PC-9 (cell line): ENCODE measurements at regions not wholly inside any gene's neighbourhood (a gene's known extent, or its start where the extent isn't known, plus 50 kb on each side); places are given as distances from the start of the nearest gene placed in this dataset.
A peak's percentile ranks its signal among the peaks of the same experiment; 100 is the strongest.

Source experiments
- BruUV-seq: library from RNA; stranded (reverse); fragments of 400-500 nt; replicated peaks from 2 replicates; lab custom pipeline; 2021; lab: Mats Ljungman, UMichigan
- CTCF ChIA-PET: fragments of 300-600 bp; sonication (Branson Sonifier 250); formaldehyde crosslinking; loops from one replicate; lab custom pipeline; 2022; ENCODE audit warnings: antibody characterized with exemption; lab: Charles Lee
- POLR2A ChIA-PET: fragments of 300-600 bp; sonication (Branson Sonifier 250); formaldehyde crosslinking; loops from one replicate; lab custom pipeline; 2022; ENCODE audit warnings: antibody characterized with exemption; ENCODE audit not compliant: unreplicated experiment; lab: Charles Lee
- DNase-seq, 2 experiments: peaks; one replicate each; pipeline versions ENCODE4 v3.0.0 to v3.0.0-alpha.2; 2015 to 2022; ENCODE audit warnings: mixed read lengths in 1 of 2
- H2AFZ ChIP-seq: fragments of 200-600 bp; sonication (generic); 2 replicates; pipeline ENCODE4 v1.8.1; 2017; ENCODE audit warnings: antibody characterized with exemption
- H3F3A ChIP-seq: fragments of 200-600 bp; sonication (generic); 2 replicates; pipeline ENCODE4 v1.8.1; 2017; ENCODE audit warnings: antibody characterized with exemption, mild to moderate bottlenecking, low read depth; ENCODE audit not compliant: insufficient read depth
- H3K27ac ChIP-seq: fragments of 200-600 bp; sonication (generic); 2 replicates; pipeline ENCODE4 v1.6.1; 2016; ENCODE audit warnings: mixed run types
- H3K27me3 ChIP-seq: fragments of 200-600 bp; sonication (generic); 2 replicates; pipeline ENCODE4 v1.6.1; 2016; ENCODE audit warnings: low read depth, mixed run types; ENCODE audit not compliant: insufficient read depth
- H3K36me3 ChIP-seq: fragments of 200-600 bp; sonication (generic); 2 replicates; pipeline ENCODE4 v1.6.1; 2016; ENCODE audit warnings: low read depth, mixed run types
- H3K4me1 ChIP-seq: fragments of 200-600 bp; sonication (generic); replicated peaks from 2 replicates; pipeline ENCODE4 v1.6.1; 2016; ENCODE audit warnings: mixed run types; ENCODE audit not compliant: insufficient read depth
- H3K4me2 ChIP-seq: fragments of 200-600 bp; sonication (generic); 2 replicates; pipeline ENCODE4 v1.6.1; 2017; ENCODE audit warnings: mixed run types
- H3K4me3 ChIP-seq: fragments of 200-600 bp; sonication (generic); 2 replicates; pipeline ENCODE4 v1.6.1; 2016; ENCODE audit warnings: mixed run types
- H3K79me2 ChIP-seq: fragments of 200-600 bp; sonication (generic); 2 replicates; pipeline ENCODE4 v1.6.1; 2017; ENCODE audit warnings: low read depth, mixed run types
- H3K9me2 ChIP-seq: fragments of 200-600 bp; sonication (generic); 2 replicates; pipeline ENCODE4 v1.8.1; 2017; ENCODE audit warnings: mild to moderate bottlenecking; ENCODE audit not compliant: insufficient read depth
- H3K9me3 ChIP-seq: fragments of 200-600 bp; sonication (generic); 2 replicates; pipeline ENCODE4 v1.8.1; 2016; ENCODE audit warnings: low read depth; ENCODE audit not compliant: insufficient read depth
- H4K20me1 ChIP-seq: fragments of 200-600 bp; sonication (generic); 2 replicates; pipeline ENCODE4 v1.8.1; 2017; ENCODE audit not compliant: insufficient read depth
- EZH2 ChIP-seq: fragments of 200-600 bp; sonication (generic); IDR thresholded peaks from 2 replicates; pipeline ENCODE4 v1.8.0; 2017; ENCODE audit warnings: antibody characterized with exemption, low read depth
- intact Hi-C: fragments of 100-400 bp; cut with micrococcal nuclease; formaldehyde crosslinking; loops from one replicate; pipeline ENCODE4 v1.10.0; 2022; ENCODE audit not compliant: unreplicated experiment
- TF ChIP-seq, protein P1 (sequence below): fragments of 200-600 bp; sonication (generic); conservative IDR thresholded peaks from 2 replicates; pipeline ENCODE4 v1.6.1; 2017; ENCODE audit warnings: mixed run types, antibody characterized with exemption, mild to moderate bottlenecking, moderate library complexity

DNA sequence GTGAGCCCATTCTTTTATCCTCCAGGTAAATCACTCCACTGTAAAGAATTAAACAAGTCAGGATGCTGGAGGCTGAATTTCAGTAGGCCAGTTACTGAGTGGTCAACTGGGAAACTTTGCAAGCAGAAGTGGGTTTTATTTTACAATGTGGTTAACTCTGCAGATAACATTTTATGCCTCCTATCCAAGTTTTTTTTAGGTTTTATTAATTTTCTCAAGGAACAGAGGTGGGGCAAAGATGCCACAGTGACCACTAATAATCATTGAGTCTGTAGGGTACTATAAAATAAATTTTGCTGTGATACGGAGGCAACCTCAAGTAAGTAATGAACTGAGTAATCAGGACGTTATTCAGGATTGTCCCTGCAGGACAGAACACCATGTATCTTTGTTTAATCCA is 599.9 kb downstream of the METTL15 start:
- POLR2A ChIA-PET: no interaction called here
- DNase-seq: no peak
- no peak for TF ChIP-seq EZH2
- TF ChIP-seq, protein P1, sequence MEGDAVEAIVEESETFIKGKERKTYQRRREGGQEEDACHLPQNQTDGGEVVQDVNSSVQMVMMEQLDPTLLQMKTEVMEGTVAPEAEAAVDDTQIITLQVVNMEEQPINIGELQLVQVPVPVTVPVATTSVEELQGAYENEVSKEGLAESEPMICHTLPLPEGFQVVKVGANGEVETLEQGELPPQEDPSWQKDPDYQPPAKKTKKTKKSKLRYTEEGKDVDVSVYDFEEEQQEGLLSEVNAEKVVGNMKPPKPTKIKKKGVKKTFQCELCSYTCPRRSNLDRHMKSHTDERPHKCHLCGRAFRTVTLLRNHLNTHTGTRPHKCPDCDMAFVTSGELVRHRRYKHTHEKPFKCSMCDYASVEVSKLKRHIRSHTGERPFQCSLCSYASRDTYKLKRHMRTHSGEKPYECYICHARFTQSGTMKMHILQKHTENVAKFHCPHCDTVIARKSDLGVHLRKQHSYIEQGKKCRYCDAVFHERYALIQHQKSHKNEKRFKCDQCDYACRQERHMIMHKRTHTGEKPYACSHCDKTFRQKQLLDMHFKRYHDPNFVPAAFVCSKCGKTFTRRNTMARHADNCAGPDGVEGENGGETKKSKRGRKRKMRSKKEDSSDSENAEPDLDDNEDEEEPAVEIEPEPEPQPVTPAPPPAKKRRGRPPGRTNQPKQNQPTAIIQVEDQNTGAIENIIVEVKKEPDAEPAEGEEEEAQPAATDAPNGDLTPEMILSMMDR: no peak
- Histone ChIP-seq H3K4me3 (no peak overlapping the region), H3K4me2 (no peak overlapping the region), H3K9me3 (no peaks in the 10 kb centered on the region), H3F3A (no peaks in the 10 kb centered on the region), H3K4me1 (0 out of 2 replicates have a peak, but pooled peaks cover under 1% of the 10 kb centered on the region), H3K79me2 (no peaks in the 10 kb centered on the region), H2AFZ (no peak overlapping the region), H3K27ac (no peak overlapping the region), H3K36me3 (no peaks in the 10 kb centered on the region), H3K9me2 (no peaks in the 10 kb centered on the region), H4K20me1 (no peaks in the 10 kb centered on the region), H3K27me3 (no peaks in the 10 kb centered on the region)
- CTCF ChIA-PET: no interaction called here
- intact Hi-C loops: loop anchor here (10.0 kb wide), 1 partner anchor 363 kb away; no protein-coding TSS in a partner anchor
- no TSS peak for BruUV-seq

DNA sequence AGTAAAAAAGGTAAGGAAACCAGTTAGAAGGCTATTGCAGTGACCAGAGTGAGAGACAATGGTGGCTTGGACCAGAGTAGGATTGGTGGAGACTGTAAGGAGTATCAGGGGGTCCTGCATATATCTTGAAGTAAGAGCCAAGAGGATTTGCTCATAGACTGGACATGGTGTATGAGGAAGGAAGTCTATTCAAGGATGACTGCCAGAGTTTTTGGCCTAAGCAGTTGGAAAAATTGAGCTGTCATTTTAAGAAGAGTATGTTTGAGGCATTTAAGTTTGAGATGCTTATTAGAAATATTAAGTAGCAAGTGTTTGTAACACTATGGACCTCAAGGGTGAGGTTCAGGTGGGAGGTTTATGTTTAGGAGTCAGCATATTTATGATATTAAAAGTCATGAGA is 596.6 kb downstream of the METTL15 start:
- H3K9me2 ChIP-seq: no peaks in the 10 kb centered on the region
- no peaks in the 10 kb centered on the region for H3K9me3 ChIP-seq
- DNase-seq: no peak
- H3K79me2 ChIP-seq: no peaks in the 10 kb centered on the region
- H3K4me2 ChIP-seq: no peak overlapping the region
- peaks cover 15% of the 10 kb centered on the region; the same call in 1 of the 2 replicates for H3F3A ChIP-seq
- intact Hi-C loops: loop anchor here (5.0 to 10.0 kb wide), 2 partner anchors 360 to 598 kb away; partner anchors contain the start of genes KIF18A and METTL15
- H3K36me3 ChIP-seq: no peaks in the 10 kb centered on the region
- CTCF ChIA-PET: no interaction called here
- no TSS peak for BruUV-seq
- H3K27ac ChIP-seq: no peak overlapping the region
- peaks cover 24% of the 10 kb centered on the region for H3K4me1 ChIP-seq
- H2AFZ ChIP-seq: no peak overlapping the region
- H3K4me3 ChIP-seq: no peak overlapping the region
- POLR2A ChIA-PET: interaction anchor here (0.6 kb wide), 1 partner anchor 597 kb away, joined by 4 read pairs; the partner anchor contains the start of gene KIF18A
- H4K20me1 ChIP-seq: no peaks in the 10 kb centered on the region
- TF ChIP-seq, protein P1: no peak
- TF ChIP-seq EZH2: no peak
- H3K27me3 ChIP-seq: no peaks in the 10 kb centered on the region

DNA sequence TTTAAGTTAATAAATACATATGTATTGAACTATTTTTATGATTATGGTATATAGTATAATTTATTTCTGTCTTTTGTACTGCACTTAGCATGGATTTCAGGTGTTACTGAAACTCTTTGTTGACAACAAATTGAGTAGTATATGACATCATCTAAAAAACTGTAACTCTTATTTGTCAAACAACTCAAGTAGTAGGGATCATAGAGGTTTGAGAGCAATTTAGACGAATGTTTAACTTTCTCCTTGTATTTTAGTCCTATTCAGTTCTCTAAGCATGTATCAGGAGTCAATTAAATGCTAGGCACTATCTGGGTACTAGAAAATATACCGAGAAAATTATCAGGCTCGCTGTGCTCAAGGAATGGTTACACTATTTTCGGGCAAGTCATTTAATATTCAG is 595.2 kb downstream of the METTL15 start:
- no peak for TF ChIP-seq EZH2
- TF ChIP-seq, protein P1: no peak
- H4K20me1 ChIP-seq: no peaks in the 10 kb centered on the region
- no peaks in the 10 kb centered on the region for H3K27me3 ChIP-seq
- no peaks in the 10 kb centered on the region for H3K36me3 ChIP-seq
- H2AFZ ChIP-seq: no peak overlapping the region
- ChIA-PET POLR2A (no interaction called here), CTCF (no interaction called here)
- no peak overlapping the region for H3K4me2 ChIP-seq
- no peak for DNase-seq
- BruUV-seq: no TSS peak
- H3K9me3 ChIP-seq: no peaks in the 10 kb centered on the region
- H3K79me2 ChIP-seq: no peaks in the 10 kb centered on the region
- intact Hi-C loops: loop anchor here (2.0 to 10.0 kb wide), 4 partner anchors 133 to 596 kb away; partner anchors contain the start of genes KIF18A and METTL15
- 0 out of 2 replicates have a peak overlapping the region, but pooled peaks have one; percentile 26 for H3K4me3 ChIP-seq
- H3K9me2 ChIP-seq: no peaks in the 10 kb centered on the region
- H3K27ac ChIP-seq: no peak overlapping the region
- peaks cover 24% of the 10 kb centered on the region for H3K4me1 ChIP-seq
- peaks cover 15% of the 10 kb centered on the region; the same call in 1 of the 2 replicates for H3F3A ChIP-seq
